ENCODE measurements at regions not wholly inside any gene's neighbourhood (a gene's known extent, or its start where the extent isn't known, plus 50 kb on each side); places are given as distances from the start of the nearest gene placed in this dataset.

DNA sequence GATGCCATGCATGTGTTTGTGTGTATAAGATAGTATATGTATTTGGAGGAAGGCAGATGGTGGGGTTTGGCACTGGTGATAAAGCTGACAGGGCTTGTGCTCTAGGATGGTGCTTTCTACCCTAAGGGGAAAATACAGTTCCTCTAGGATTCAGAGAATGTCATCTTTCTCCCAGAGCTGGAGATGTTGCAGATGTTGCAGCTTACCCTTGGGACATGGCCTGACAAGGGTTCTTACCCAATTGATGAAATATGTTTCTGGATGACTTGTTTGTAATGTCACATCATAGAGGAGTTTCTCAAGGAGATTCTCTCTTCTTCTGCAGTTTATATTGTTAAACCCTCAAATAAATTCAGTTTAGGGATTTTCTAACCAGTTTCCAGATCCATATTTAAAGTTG is 52.5 kb upstream of the PITX2 start:
- DNase-seq, result no peak

GRCh38 chr4:110676241-110676640 is 53.4 kb upstream of the PITX2 start:
- no peak for DNase-seq

DNA sequence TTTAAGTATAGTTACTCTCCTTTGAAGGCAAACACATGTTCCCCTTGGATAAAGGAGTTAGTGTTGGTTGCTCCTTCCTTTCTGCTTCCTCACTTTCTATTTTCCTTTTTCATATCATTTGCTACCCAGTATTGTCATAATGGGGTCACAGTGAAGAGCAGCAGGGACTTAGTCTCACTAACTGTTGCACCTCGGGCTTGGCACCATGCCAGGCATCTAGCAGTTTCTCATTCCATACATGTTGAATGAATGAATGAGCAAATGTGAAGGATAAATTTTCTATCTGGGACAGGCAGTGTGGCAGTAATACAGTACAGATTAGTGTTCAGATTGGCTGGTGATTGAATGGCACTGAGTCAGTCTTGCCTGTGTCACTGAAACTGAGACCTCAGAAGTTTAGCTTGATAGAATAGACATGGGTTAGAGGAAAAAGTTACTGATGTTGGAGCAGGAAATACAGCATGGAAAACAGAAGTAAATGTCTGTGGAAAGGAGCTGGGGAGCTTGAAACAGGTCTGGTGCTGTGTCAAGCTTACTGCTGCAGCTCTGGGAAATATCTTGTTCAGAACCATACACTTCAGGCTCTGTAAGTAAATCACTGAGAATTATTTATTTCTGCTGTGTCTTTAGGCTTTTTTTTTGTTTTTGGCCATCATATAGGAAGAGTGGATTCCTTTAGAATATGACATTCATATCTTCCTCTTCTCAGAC is 55.8 kb upstream of the PITX2 start:
- no peak for DNase-seq

GRCh38 chr4:110680265-110680664 is 57.4 kb upstream of the PITX2 start:
- DNase-seq, result no peak

- DNase-seq, result no peak
These were observed 58.5 kb upstream of the PITX2 start for GRCh38 chr4:110681381-110681780.

DNA sequence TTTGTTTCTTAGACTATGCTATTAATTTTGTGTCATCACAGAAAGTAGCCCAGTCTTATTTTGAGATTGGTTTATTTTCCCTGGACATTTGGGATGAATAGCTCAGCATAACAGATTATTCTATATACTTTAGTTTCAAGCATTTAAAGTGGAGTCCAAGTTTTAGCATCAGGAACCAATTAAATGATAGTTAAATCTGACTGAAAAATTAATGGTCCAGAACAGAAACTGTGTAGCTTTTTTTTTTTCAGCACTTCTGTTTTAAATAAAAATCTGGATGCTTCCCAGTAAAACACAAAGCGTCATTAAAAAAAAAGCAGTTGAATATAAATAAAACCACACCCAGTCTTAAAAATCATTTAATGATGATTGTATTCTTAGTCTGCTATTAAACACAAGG is 59.4 kb upstream of the PITX2 start:
- no peak for DNase-seq

DNA sequence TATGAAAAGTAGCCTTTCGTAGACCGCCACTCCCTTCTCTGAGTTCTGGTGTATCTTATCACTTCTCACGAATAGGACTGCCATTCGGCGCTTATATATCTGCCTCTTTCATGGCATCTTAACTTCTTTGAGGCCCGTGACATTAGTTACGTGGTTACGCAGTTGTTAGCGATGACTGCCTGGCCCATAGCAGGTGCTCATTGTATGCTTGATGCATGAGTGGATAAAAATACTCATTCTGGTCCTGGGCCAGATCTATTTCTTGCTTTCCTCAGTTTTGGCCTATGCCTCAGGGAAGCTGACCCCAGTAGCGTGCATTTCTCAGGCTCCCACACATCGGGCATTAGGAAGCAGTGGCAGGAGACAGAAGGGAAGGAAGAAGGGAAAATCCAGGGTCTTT is 60.7 kb upstream of the PITX2 start:
- no peak for DNase-seq

- no peak for DNase-seq
These were observed 79.4 kb upstream of the PITX2 start for GRCh38 chr4:110702326-110702725.

GRCh38 chr4:110704748-110705439 is 82.0 kb upstream of the PITX2 start:
- peak; percentile 2 for DNase-seq

DNA sequence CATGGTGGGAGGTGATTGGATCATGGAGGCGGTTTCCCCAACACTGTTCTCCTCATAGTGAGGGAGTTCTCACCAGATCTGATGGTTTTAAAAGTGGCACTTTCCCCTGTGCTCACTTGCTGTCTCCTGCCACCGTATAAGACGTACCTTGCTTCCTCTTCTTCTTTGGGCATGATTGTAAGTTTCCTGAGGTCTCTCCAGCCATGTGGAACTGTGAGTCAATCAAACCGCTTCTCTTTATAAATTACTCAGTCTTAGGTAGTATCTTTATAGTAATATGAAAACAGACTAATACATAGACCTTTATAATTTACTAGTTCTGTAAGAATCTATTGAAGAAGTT is 82.5 kb upstream of the PITX2 start:
- DNase-seq, result no peak

GRCh38 chr4:110710070-110710469 is 87.2 kb upstream of the PITX2 start:
- DNase-seq, result no peak

GRCh38 chr4:110712486-110712885 is 89.6 kb upstream of the PITX2 start:
- no peak for DNase-seq

DNA sequence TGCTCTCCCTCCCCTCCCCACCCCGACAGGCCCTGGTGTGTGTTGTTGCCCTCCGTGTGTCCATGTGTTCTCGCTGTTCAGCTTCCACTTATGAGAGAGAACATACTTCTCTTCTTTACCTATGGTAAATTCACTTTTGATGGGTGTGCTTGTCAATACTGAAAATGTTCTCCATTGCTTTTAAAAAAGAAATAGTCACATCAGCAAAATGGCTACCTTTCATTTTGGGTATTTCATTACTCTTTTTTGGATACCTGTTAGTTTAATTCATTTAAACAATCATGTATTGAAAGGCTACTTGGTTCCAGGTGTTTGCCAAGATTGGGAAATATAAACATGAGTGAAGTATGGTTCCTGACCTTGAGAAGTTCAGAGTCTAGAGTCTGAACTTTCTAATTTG is 107.4 kb upstream of the PITX2 start:
- no peak for DNase-seq

DNA sequence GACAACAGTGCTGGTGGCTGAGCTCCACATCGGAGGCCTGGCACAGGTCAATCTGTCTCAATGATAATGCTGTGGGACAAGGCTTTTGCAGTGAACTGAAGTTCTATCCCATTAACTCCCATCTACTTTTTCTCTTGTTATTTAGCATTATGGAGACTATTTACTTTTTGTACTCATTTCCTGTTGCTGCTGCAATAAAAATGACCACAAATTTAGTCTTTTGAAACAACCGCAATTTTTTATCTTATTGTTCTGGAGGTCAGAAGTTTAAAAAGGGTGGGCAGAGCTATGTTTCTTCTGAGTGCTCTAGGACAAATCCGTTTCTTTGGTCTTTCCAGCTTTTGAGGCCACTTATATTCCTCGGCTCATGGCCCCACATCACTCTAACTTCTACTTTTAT is 111.0 kb upstream of the PITX2 start:
- no peak for DNase-seq

- no peak for DNase-seq
These were observed 112.8 kb upstream of the PITX2 start for GRCh38 chr4:110735686-110736085.

- no peak for DNase-seq
These were observed 115.1 kb upstream of the PITX2 start for GRCh38 chr4:110737931-110738330.

DNA sequence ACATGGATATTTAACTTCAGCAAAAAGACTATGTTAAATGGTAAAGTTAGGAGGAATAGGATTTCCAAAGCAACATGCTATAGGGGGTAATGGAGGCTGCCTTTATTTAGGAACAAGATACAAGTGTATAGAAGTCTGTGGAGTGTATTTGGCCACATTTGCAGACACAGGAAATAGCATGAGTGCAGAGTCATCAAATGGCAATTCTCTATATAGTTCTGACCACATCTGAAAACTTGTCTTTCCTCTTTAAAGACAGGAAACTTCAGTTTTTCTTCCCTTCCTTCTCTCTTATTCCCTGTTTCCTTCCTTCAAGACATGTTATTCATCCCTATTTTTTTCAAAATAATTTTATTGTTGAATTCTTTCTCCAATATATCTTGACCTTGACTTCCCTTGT is 119.3 kb upstream of the PITX2 start:
- DNase-seq, result no peak

DNA sequence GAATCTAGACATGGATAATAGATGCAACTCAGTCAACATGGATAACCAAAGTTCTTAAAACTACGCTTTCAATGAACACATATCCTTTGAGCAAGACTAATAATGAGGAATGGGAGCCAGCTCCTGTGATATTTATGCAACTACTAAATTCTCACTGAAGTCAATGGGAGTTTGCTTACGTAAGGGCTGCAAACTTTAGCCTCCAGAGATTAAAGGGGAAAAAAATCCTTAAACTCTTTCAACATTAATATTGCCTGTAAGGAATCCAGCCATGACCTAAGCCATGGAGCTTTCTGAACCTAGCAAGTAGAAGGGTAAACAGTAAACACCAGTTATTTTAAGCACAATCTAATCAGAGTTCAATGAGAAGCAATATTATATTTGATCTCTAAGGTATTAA is 125.2 kb upstream of the PITX2 start:
- DNase-seq, result no peak

GRCh38 chr4:110751183-110751582 is 128.3 kb upstream of the PITX2 start:
- DNase-seq, result no peak

DNA sequence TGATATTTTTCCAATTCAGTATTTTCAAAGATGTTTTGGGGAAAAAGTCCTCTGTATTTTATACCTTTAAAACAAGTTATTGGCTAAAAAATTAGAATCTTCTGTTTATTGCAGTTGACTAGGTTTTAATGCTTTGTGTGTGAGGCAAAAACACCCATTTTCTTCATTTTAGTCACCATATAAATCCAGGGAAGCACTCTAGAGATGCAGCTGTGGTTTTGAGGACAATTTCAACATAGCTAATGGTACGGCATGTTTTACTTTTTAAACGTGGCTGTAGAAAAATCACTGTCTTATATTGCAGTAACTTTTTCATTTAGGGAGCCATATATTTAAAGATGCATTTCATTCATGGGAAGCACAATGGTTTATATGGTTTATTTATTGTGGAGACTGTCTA is 129.1 kb upstream of the PITX2 start:
- no peak for DNase-seq

- no peak for DNase-seq
These were observed 130.6 kb upstream of the PITX2 start for GRCh38 chr4:110753466-110753865.

DNA sequence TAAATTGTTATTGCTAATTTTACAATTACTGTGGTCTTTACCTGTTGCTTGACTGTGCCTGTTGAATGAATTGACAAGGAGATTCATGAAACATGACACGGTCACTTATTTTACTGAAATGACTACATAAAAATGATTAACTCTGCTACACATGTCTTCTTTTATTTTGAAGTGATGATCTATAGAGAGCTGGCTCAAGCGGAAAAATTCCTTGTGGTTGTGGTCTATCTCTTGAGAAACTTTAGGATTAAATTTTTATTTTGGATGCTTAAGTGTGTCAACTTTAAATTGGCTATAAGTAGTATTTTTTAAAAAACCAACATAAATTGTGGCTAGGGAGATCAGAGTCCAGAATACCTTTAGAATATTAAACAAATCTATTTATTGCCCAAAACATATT is 131.8 kb upstream of the PITX2 start:
- no peak for DNase-seq

- no peak for DNase-seq
These were observed 146.7 kb upstream of the PITX2 start for GRCh38 chr4:110769578-110769977.

- peak; percentile 16 for DNase-seq
These were observed 147.5 kb upstream of the PITX2 start for GRCh38 chr4:110770353-110770752.

DNA sequence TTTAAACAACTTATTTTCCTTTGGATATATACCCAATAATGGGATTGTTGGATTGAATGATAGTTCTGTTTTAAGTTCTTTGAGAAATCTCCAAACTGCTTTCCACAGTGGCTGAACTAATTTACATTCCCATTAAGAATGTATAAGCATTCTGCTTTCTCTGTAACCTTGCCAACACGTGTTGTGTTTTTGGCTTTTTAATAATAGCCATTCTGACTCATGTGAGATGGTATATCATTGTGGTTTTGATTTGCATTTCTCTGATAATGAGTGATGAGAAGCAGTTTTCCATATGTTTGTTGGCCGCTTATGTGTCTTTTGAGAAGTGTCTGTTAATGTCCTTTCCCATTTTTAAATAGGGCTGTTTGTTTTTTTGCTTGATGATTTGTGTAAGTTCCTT is 155.6 kb upstream of the PITX2 start:
- no peak for DNase-seq

Data from hematopoietic multipotent progenitor cell treated with erythropoietin and hydrocortisone succinate and interleukin-3 and kit ligand, for 4 days (in vitro differentiated cells).